IMR-90 (cell line): ENCODE measurements at regions not wholly inside any gene's neighbourhood (a gene's known extent, or its start where the extent isn't known, plus 50 kb on each side); places are given as distances from the start of the nearest gene placed in this dataset.

ENCODE experiments used
- ATAC-seq: fragments of 200-7000 bp; cut with Tn5 transposase; 2 replicates; pipeline ENCODE4 v1.9.1; 2020; ENCODE audit warnings: low read depth, mild to moderate bottlenecking, moderate library complexity
- BruUV-seq: library from RNA; stranded (reverse); fragments of 400-500 nt; replicated peaks from 2 replicates; lab custom pipeline; 2021; lab: Mats Ljungman, UMichigan
- CTCF ChIA-PET: fragments of 300-600 bp; formaldehyde crosslinking; extraction: SDS; loops from one replicate; lab custom pipeline; 2021; ENCODE audit warnings: antibody characterized with exemption; lab: Yijun Ruan, JAX
- POLR2A ChIA-PET: fragments of 300-600 bp; sonication (Branson Sonifier 250); formaldehyde crosslinking; loops from one replicate; lab custom pipeline; 2022; ENCODE audit warnings: antibody characterized with exemption; ENCODE audit not compliant: unreplicated experiment; lab: Charles Lee
- DNase-seq: peaks from one replicate; pipeline ENCODE4 v3.0.0; 2013
- H2AFZ ChIP-seq: replicated peaks from 2 replicates; pipeline ENCODE3; 2013; ENCODE audit warnings: low read length, mild to moderate bottlenecking; ENCODE audit not compliant: poor library complexity
- H2AK5ac ChIP-seq: 2 replicates; pipeline ENCODE4 v1.6.1; 2013; ENCODE audit warnings: low read depth, low read length, inconsistent platforms
- H2AK9ac ChIP-seq: replicated peaks from 2 replicates; pipeline ENCODE3; 2013; ENCODE audit warnings: mild to moderate bottlenecking, low read depth, low read length, moderate library complexity; ENCODE audit not compliant: poor library complexity
- H2BK120ac ChIP-seq: 2 replicates; pipeline ENCODE4 v1.6.1; 2013; ENCODE audit warnings: low read depth, low read length, inconsistent platforms
- H2BK15ac ChIP-seq: 3 replicates; pipeline ENCODE4 v1.6.1; 2013; ENCODE audit warnings: low read depth, low read length, inconsistent platforms
- H2BK20ac ChIP-seq: 2 replicates; pipeline ENCODE4 v1.6.1; 2013; ENCODE audit warnings: low read depth, mild to moderate bottlenecking, inconsistent platforms, low read length, moderate library complexity
- H2BK5ac ChIP-seq: 2 replicates; pipeline ENCODE4 v1.6.1; 2013; ENCODE audit warnings: mild to moderate bottlenecking, low read depth, low read length, inconsistent platforms; ENCODE audit not compliant: poor library complexity, severe bottlenecking
- H3K14ac ChIP-seq: replicated peaks from 2 replicates; pipeline ENCODE4 v1.6.1; 2013; ENCODE audit warnings: low read depth, low read length, inconsistent platforms
- H3K18ac ChIP-seq: 2 replicates; pipeline ENCODE4 v1.6.1; 2013; ENCODE audit warnings: low read depth, low read length, control low read depth
- H3K23ac ChIP-seq: 2 replicates; pipeline ENCODE4 v1.6.1; 2013; ENCODE audit warnings: low read depth, low read length, inconsistent platforms
- H3K27ac ChIP-seq: 2 replicates; pipeline ENCODE4 v1.5.1; 2013; ENCODE audit warnings: mild to moderate bottlenecking, control low read depth, low read length; ENCODE audit not compliant: insufficient read depth
- H3K27me3 ChIP-seq: 2 replicates; pipeline ENCODE4 v1.6.1; 2013; ENCODE audit warnings: low read length; ENCODE audit not compliant: control insufficient read depth, insufficient read depth
- H3K36me3 ChIP-seq: 2 replicates; pipeline ENCODE4 v1.6.1; 2013; ENCODE audit warnings: low read length, mixed read lengths; ENCODE audit not compliant: control insufficient read depth, insufficient read depth
- H3K4ac ChIP-seq: 2 replicates; pipeline ENCODE4 v1.6.1; 2013; ENCODE audit warnings: low read depth, low read length, inconsistent platforms
- H3K4me1 ChIP-seq: 2 replicates; pipeline ENCODE4 v1.6.1; 2013; ENCODE audit warnings: low read length, mixed read lengths; ENCODE audit not compliant: control insufficient read depth, insufficient read depth
- H3K4me2 ChIP-seq: 2 replicates; pipeline ENCODE4 v1.6.1; 2013; ENCODE audit warnings: low read depth, mild to moderate bottlenecking, control low read depth, low read length, moderate library complexity
- H3K4me3 ChIP-seq: 2 replicates; pipeline ENCODE4 v1.5.1; 2013; ENCODE audit warnings: low read depth, mild to moderate bottlenecking, control low read depth, low read length, moderate library complexity; ENCODE audit not compliant: insufficient read depth
- H3K56ac ChIP-seq: 2 replicates; pipeline ENCODE4 v1.6.1; 2013; ENCODE audit warnings: low read length, inconsistent platforms; ENCODE audit not compliant: insufficient read depth; ENCODE audit errors: extremely low read depth
- H3K79me1 ChIP-seq, 2 experiments: 2 replicates each; pipeline ENCODE4 v1.6.1; 2013; ENCODE audit warnings: low read length in 2 of 2, inconsistent platforms in 1 of 2, low read depth in 1 of 2
- H3K9ac ChIP-seq: 2 replicates; pipeline ENCODE4 v1.6.1; 2013; ENCODE audit warnings: low read depth, low read length, control low read depth
- H3K9me1 ChIP-seq: 2 replicates; pipeline ENCODE4 v1.6.1; 2013; ENCODE audit warnings: low read length, inconsistent platforms; ENCODE audit not compliant: insufficient read depth
- H3K9me3 ChIP-seq: 2 replicates; pipeline ENCODE4 v1.6.1; 2013; ENCODE audit warnings: low read length; ENCODE audit not compliant: control insufficient read depth, insufficient read depth
- H4K20me1 ChIP-seq: 2 replicates; pipeline ENCODE4 v1.6.1; 2013; ENCODE audit warnings: low read length, inconsistent platforms; ENCODE audit not compliant: insufficient read depth
- H4K5ac ChIP-seq: 2 replicates; pipeline ENCODE4 v1.6.1; 2013; ENCODE audit warnings: mild to moderate bottlenecking, low read depth, low read length, control low read depth
- H4K8ac ChIP-seq, 2 experiments: 2 replicates each; pipeline ENCODE4 v1.6.1; 2013; ENCODE audit warnings: low read depth in 2 of 2, low read length in 2 of 2, control low read depth in 1 of 2, inconsistent platforms in 1 of 2
- H4K91ac ChIP-seq: 2 replicates; pipeline ENCODE4 v1.6.1; 2013; ENCODE audit warnings: low read depth, low read length, inconsistent platforms; ENCODE audit not compliant: insufficient read depth
- CEBPB ChIP-seq: IDR thresholded peaks from 2 replicates; pipeline ENCODE4 v1.6.1; 2012; ENCODE audit warnings: low read depth, low read length, improper control_type of control experiment
- CHD1 ChIP-seq: IDR thresholded peaks from 2 replicates; pipeline ENCODE4 v1.6.1; 2012; ENCODE audit warnings: low read depth, low read length, improper control_type of control experiment
- RFX5 ChIP-seq: IDR thresholded peaks from 2 replicates; pipeline ENCODE4 v1.8.0; 2012; ENCODE audit warnings: low read depth, mild to moderate bottlenecking, low read length, moderate library complexity
- WGBS, 2 experiments: methylation state at CpG; one replicate each; pipeline versions ENCODE4 v1.1.5 to v1.1.7; 2013; ENCODE audit warnings: missing lambda C conversion rate in 2 of 2; ENCODE audit not compliant: insufficient read length in 1 of 2; ENCODE audit errors: extremely low coverage in 2 of 2; 5-methylcytosine and 5-hydroxymethylcytosine counted together
- dilution Hi-C: fragments of 300-500 bp; cut with HindIII; formaldehyde crosslinking; loops from one replicate; pipeline ENCODE4 v1.14.3; 2018; ENCODE audit warnings: low sequenced_read_pairs; ENCODE audit not compliant: unreplicated experiment
- in situ Hi-C: fragments of 300-500 bp; cut with MboI; formaldehyde crosslinking; loops from 3 replicates; pipeline ENCODE4 v1.14.3; 2019; ENCODE audit warnings: low sequenced_read_pairs, inconsistent platforms, mixed read lengths
- intact Hi-C: fragments of 100-400 bp; cut with micrococcal nuclease; formaldehyde crosslinking; loops from 2 replicates; pipeline ENCODE4 v1.10.0; 2022

DNA sequence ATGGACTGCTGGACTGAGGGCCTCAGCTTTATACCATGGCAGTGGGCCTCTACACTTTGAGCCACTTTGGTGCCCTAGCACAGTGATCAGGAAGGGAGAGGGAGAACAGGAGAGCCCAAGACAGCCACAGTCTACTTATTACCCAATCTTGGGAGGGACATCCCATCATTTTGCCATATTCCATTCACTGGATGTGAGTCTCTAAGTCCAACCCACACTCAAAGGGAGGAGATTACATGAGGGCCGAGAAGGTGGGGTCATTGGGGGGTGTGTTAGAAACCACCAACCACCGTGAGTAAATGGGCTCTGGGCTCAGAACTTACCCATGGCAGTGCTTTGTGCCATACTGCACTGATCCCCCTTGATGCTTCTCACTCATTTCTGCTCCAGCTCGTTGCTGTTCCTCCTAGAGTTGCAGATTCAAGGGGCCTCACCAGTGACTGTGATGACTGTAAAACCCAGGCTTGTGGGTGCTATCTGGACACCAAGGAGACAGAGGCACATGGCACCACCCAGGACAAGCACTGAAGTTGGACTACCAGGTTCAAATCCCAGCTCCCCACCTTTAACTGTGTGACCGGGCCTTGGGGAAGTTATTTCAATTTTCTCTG, 97.6 kb upstream of the RAB6C start:
- H3K9ac ChIP-seq: no peak overlapping the region
- H3K27ac ChIP-seq: no peak overlapping the region
- intact Hi-C loops: no loop called here
- no peak overlapping the region for H4K8ac ChIP-seq
- H2AK5ac ChIP-seq: no peak overlapping the region
- no peak overlapping the region for H3K23ac ChIP-seq
- H3K9me1 ChIP-seq: no peaks in the 10 kb centered on the region
- H3K56ac ChIP-seq: no peak overlapping the region
- no peaks in the 10 kb centered on the region for H3K79me1 ChIP-seq
- H3K4me1 ChIP-seq: no peaks in the 10 kb centered on the region
- in situ Hi-C loops: no loop called here
- dilution Hi-C loops: no loop called here
- ChIA-PET CTCF (no interaction called here), POLR2A (no interaction called here)
- no peak overlapping the region for H4K91ac ChIP-seq
- H2AFZ ChIP-seq: no peak overlapping the region
- no peak overlapping the region for H2BK5ac ChIP-seq
- H2AK9ac ChIP-seq: no peak overlapping the region
- WGBS, 2 experiments: 40% methylated on average over 1 of the region's 4 CpGs; no CpG with 5 or more reads in 1 of the 2 experiments
- H4K20me1 ChIP-seq: no peaks in the 10 kb centered on the region; the same call in 1 of the 2 replicates
- no peaks in the 10 kb centered on the region for H3K9me3 ChIP-seq
- H3K27me3 ChIP-seq: no peaks in the 10 kb centered on the region
- no peak overlapping the region for H3K4me2 ChIP-seq
- no peaks in the 10 kb centered on the region for H3K36me3 ChIP-seq
- no peak for ATAC-seq
- H3K4me3 ChIP-seq: no peak overlapping the region
- no peak overlapping the region for H2BK120ac ChIP-seq
- BruUV-seq: no TSS peak
- no peak overlapping the region for H3K18ac ChIP-seq
- H3K14ac ChIP-seq: no peak overlapping the region
- no peak for TF ChIP-seq RFX5
- TF ChIP-seq CEBPB: no peak
- TF ChIP-seq CHD1: no peak
- DNase-seq: no peak
- H2BK15ac ChIP-seq: no peak overlapping the region
- H2BK20ac ChIP-seq: no peak overlapping the region
- H4K5ac ChIP-seq: no peak overlapping the region
- no peak overlapping the region for H3K4ac ChIP-seq
